Osteocyte (in vitro differentiated cells): ENCODE measurements at regions not wholly inside any gene's neighbourhood (a gene's known extent, or its start where the extent isn't known, plus 50 kb on each side); places are given as distances from the start of the nearest gene placed in this dataset.

Experiments
- DNase-seq: peaks from one replicate; pipeline ENCODE4 v3.0.0; 2021; ENCODE audit warnings: mixed read lengths; ENCODE audit not compliant: unreplicated experiment; ENCODE audit errors: extremely low spot score
- H3K27ac Mint-ChIP-seq: one replicate; pipeline ENCODE4 v1.8.0; 2021; ENCODE audit warnings: mild to moderate bottlenecking, mixed read lengths; ENCODE audit not compliant: unreplicated experiment
- H3K27me3 Mint-ChIP-seq: one replicate; pipeline ENCODE4 v1.8.0; 2021; ENCODE audit warnings: mixed read lengths; ENCODE audit not compliant: unreplicated experiment
- H3K36me3 Mint-ChIP-seq: one replicate; pipeline ENCODE4 v1.8.0; 2021; ENCODE audit warnings: mixed read lengths; ENCODE audit not compliant: unreplicated experiment
- H3K4me1 Mint-ChIP-seq: one replicate; pipeline ENCODE4 v1.8.0; 2021; ENCODE audit warnings: mixed read lengths; ENCODE audit not compliant: unreplicated experiment
- H3K4me3 Mint-ChIP-seq: one replicate; pipeline ENCODE4 v1.8.0; 2021; ENCODE audit warnings: mild to moderate bottlenecking, moderate library complexity, mixed read lengths; ENCODE audit not compliant: unreplicated experiment
- H3K9me3 Mint-ChIP-seq: one replicate; pipeline ENCODE4 v1.8.0; 2021; ENCODE audit warnings: mixed read lengths; ENCODE audit not compliant: unreplicated experiment
- TF ChIP-seq, protein P1 (sequence below): fragments of 200-600 bp; sonication (generic); IDR thresholded peaks from 2 replicates; pipeline ENCODE4 v1.5.0; 2021; ENCODE audit warnings: antibody characterized with exemption, mild to moderate bottlenecking, moderate library complexity

DNA sequence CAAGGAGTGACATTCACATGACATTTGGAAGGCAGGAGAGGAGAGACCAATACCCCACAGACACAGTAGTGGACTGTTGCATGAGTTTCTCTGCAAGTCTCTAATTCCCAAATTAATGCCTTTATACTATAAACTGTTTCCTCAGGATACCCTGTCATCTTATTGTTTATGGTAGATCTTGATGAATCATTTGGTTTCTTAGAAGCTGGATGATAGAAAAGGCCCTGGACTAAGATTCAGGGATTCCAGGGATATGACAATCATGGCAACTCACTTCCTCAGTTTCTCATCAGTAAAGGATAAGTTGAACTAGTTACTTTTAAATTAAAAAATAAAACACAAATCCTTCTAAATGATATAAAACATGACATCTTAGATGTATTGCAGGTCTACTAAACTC, 292.5 kb downstream of the TDRD15 start:
- Mint-ChIP-seq H3K9me3 (peaks cover 15% of the 10 kb centered on the region), H3K4me3 (no peak overlapping the region), H3K4me1 (no peaks in the 10 kb centered on the region), H3K27ac (no peak overlapping the region), H3K27me3 (no peaks in the 10 kb centered on the region), H3K36me3 (no peaks in the 10 kb centered on the region)
- TF ChIP-seq, protein P1, sequence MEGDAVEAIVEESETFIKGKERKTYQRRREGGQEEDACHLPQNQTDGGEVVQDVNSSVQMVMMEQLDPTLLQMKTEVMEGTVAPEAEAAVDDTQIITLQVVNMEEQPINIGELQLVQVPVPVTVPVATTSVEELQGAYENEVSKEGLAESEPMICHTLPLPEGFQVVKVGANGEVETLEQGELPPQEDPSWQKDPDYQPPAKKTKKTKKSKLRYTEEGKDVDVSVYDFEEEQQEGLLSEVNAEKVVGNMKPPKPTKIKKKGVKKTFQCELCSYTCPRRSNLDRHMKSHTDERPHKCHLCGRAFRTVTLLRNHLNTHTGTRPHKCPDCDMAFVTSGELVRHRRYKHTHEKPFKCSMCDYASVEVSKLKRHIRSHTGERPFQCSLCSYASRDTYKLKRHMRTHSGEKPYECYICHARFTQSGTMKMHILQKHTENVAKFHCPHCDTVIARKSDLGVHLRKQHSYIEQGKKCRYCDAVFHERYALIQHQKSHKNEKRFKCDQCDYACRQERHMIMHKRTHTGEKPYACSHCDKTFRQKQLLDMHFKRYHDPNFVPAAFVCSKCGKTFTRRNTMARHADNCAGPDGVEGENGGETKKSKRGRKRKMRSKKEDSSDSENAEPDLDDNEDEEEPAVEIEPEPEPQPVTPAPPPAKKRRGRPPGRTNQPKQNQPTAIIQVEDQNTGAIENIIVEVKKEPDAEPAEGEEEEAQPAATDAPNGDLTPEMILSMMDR = no peak
- no peak for DNase-seq

DNA sequence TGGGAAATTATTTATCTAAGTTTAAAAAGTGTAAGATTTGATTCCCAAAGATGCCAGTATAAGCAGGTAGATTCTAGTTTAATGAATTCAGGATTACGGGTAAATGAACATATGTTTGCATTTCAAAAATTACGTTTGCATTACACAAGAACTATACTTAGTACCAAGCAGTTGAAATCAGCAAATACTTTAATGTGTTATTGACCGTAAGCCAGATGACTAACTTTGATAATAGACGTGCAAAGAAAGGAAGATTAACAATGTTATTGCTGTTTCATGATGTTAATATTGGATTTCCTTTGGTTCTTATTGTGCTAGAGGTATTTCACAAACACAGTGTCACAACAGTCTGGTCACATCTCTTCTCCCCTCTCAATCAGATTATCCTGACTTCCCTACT, 294.7 kb downstream of the TDRD15 start:
- Mint-ChIP-seq H3K27ac (no peak overlapping the region), H3K9me3 (peaks cover 16% of the 10 kb centered on the region), H3K27me3 (no peaks in the 10 kb centered on the region), H3K4me3 (no peak overlapping the region), H3K4me1 (no peaks in the 10 kb centered on the region), H3K36me3 (no peaks in the 10 kb centered on the region)
- TF ChIP-seq, protein P1 = no peak
- DNase-seq = no peak

DNA sequence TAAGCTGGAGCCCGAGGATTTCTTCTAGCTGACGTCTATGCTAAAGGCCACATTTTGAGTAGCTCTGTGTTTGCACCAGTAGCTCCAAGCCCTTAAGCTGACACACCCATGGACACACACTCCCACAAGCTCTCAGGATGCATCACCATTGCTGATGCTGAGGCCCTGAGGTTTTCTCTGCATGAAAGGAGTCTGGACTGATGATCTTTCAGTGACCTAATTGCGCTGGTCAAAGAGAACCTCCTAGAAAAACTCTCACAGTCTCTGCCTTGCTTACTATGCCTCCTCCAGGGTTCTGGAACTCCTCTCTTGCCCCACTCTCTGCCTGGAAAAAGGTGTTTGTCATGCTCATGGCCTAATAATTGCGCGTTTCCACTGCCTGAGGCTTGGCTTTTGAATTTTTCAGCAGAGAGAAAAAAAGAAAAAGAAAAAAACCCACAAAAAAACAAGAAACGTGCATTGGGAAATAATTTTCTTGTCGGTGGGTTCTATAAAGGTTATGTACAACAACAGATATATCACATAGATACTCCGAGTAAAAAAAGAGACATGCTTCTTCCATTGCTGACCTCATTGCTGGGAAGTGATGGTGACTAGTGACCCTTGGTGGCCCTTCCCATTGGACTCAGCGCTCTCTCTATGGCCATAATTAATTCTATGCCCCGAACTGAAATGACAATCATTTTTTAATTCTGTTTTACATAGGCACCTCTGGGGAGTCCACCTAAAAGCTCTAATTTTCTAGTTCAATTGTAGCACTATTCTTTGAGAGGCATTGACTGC, 297.0 kb downstream of the TDRD15 start:
- TF ChIP-seq, protein P1 = no peak
- DNase-seq = no peak
- H3K27me3 Mint-ChIP-seq = no peaks in the 10 kb centered on the region
- no peaks in the 10 kb centered on the region for H3K36me3 Mint-ChIP-seq
- H3K4me1 Mint-ChIP-seq = no peaks in the 10 kb centered on the region
- H3K4me3 Mint-ChIP-seq = no peak overlapping the region
- H3K9me3 Mint-ChIP-seq = peaks cover 17% of the 10 kb centered on the region
- no peak overlapping the region for H3K27ac Mint-ChIP-seq

DNA sequence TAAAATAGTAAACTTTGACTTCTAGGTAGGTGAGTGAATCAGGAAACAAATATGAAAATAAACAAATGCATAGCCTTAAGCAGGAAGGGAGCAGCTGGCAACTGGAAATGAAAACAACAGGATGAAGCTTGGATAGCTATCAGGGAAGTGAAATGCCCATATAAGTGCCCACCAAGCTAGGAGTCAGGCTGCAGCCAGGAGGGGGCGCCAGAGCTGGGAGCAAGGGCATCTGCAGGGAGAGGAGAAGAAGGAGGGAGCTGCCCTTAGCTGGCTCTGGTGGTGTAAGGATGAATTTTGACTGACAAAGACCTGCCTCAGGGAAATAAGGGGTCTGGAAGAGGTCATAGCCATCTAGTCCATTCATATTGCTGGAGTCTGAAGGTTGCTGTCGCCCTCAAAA, 298.3 kb downstream of the TDRD15 start:
- H3K4me1 Mint-ChIP-seq = no peaks in the 10 kb centered on the region
- TF ChIP-seq, protein P1 = no peak

DNA sequence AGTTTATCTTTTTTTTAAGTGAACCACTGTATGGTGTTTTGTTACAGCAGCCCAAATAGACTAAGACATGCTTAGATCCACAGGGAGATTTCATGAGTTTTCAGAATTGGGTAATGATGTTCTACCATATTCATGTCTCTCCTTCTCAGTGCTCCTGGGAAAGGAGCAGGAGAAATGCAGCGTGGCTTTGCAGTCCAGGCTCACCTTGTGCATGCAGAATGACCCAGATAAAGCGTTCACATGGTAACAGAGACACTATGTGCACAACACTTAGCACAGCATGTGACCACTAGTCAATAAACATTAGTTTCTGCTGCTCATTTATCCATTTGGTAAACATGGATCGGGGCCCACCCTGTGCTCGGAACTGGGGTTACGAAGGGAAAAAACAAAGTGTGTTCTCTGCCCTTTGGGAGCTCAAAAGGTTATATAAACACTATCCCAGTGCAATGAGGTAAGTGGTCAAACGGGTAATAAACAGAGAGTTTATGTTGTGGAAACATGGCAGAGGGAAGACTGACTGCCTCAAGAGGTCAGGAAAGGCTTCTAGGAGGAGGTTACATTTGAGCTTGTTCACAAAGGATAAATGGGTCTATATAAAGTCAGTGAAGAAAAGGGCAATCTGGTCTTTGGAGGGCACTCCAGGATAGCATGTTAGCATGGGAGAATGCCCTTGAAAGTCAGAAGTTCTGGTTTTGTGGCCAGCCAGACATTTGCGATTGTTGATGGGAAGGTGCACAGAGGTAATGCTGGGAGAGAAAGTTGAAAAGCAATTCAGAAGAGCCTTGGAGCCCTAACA, 299.2 kb downstream of the TDRD15 start:
- no peak for DNase-seq
- TF ChIP-seq, protein P1 = no peak
- H3K4me3 Mint-ChIP-seq = no peak overlapping the region
- no peak overlapping the region for H3K27ac Mint-ChIP-seq
- no peaks in the 10 kb centered on the region for H3K4me1 Mint-ChIP-seq
- H3K36me3 Mint-ChIP-seq = no peaks in the 10 kb centered on the region
- peaks cover 17% of the 10 kb centered on the region for H3K9me3 Mint-ChIP-seq
- no peaks in the 10 kb centered on the region for H3K27me3 Mint-ChIP-seq

More for the DNA sequence above, 298.3 kb downstream of the TDRD15 start:
- Mint-ChIP-seq H3K4me3 (no peak overlapping the region), H3K27me3 (no peaks in the 10 kb centered on the region), H3K27ac (no peak overlapping the region), H3K9me3 (peaks cover 17% of the 10 kb centered on the region), H3K36me3 (no peaks in the 10 kb centered on the region)
- DNase-seq = no peak
